GM10248 (cell line): ENCODE measurements at regions not wholly inside any gene's neighbourhood (a gene's known extent, or its start where the extent isn't known, plus 50 kb on each side); places are given as distances from the start of the nearest gene placed in this dataset.

ENCODE experiments used
- CTCF ChIA-PET: fragments of 300-600 bp; sonication (Branson Sonifier 250); formaldehyde crosslinking; extraction: SDS; loops from one replicate; lab custom pipeline; 2021; ENCODE audit warnings: antibody characterized with exemption; lab: Yijun Ruan, JAX
- POLR2A ChIA-PET: fragments of 350-650 bp; sonication (Branson Sonifier 250); formaldehyde crosslinking; extraction: SDS; loops from one replicate; lab custom pipeline; 2020; ENCODE audit warnings: antibody characterized with exemption; lab: Yijun Ruan, JAX
- DNase-seq: peaks from one replicate; pipeline ENCODE4 v3.0.0; 2012; ENCODE audit errors: extremely low spot score
- CTCF ChIP-seq: IDR thresholded peaks from 2 replicates; pipeline ENCODE4 v1.5.1; 2012; ENCODE audit warnings: mild to moderate bottlenecking, low read depth; ENCODE audit errors: extremely low read depth, missing control alignments, control extremely low read depth

- no peak for DNase-seq
Observed at GRCh38 chr18:10297086-10297485, 157.3 kb upstream of the APCDD1 start.

GRCh38 chr18:10298346-10298745 is 156.1 kb upstream of the APCDD1 start:
- DNase-seq = no peak
- no peak for TF ChIP-seq CTCF
- ChIA-PET CTCF (interaction anchor here (3.0 kb wide), 1 partner anchor 14 kb away, joined by 9 read pairs; no protein-coding TSS in a partner anchor), POLR2A (no interaction called here)

More at GRCh38 chr18:10297086-10297485, 157.3 kb upstream of the APCDD1 start:
- ChIA-PET CTCF (interaction anchor here (3.0 kb wide), 1 partner anchor 16 kb away, joined by 9 read pairs; no protein-coding TSS in a partner anchor), POLR2A (no interaction called here)
- TF ChIP-seq CTCF = no peak

GRCh38 chr18:10299643-10300042 is 154.8 kb upstream of the APCDD1 start:
- ChIA-PET CTCF (interaction anchor here (0.7 to 3.0 kb wide), 3 partner anchors 9 to 30 kb away, joined by 3 to 9 read pairs (median 5); no protein-coding TSS in a partner anchor), POLR2A (no interaction called here)
- DNase-seq = no peak
- no peak for TF ChIP-seq CTCF

GRCh38 chr18:10300739-10301138 is 153.7 kb upstream of the APCDD1 start:
- ChIA-PET POLR2A (no interaction called here), CTCF (interaction anchor here (1.1 to 1.9 kb wide), 2 partner anchors 8 to 10 kb away, joined by 3 to 5 read pairs; no protein-coding TSS in a partner anchor)
- TF ChIP-seq CTCF = no peak
- DNase-seq = no peak

- ChIA-PET CTCF (interaction anchor here (1.2 kb wide), 1 partner anchor 10 kb away, joined by 3 read pairs; no protein-coding TSS in a partner anchor), POLR2A (no interaction called here)
- DNase-seq = no peak
- TF ChIP-seq CTCF = no peak
Observed at GRCh38 chr18:10301831-10302483, 152.5 kb upstream of the APCDD1 start.

GRCh38 chr18:10303171-10303570 is 151.3 kb upstream of the APCDD1 start:
- no peak for TF ChIP-seq CTCF
- POLR2A ChIA-PET = no interaction called here
- DNase-seq = no peak
- CTCF ChIA-PET = no interaction called here
